ENCODE measurements at regions not wholly inside any gene's neighbourhood (a gene's known extent, or its start where the extent isn't known, plus 50 kb on each side); places are given as distances from the start of the nearest gene placed in this dataset.

GRCh38 chr22:23414727-23415489 lies 165.2 kb downstream of the IGLL1 start:
- TF ChIP-seq, protein P1, sequence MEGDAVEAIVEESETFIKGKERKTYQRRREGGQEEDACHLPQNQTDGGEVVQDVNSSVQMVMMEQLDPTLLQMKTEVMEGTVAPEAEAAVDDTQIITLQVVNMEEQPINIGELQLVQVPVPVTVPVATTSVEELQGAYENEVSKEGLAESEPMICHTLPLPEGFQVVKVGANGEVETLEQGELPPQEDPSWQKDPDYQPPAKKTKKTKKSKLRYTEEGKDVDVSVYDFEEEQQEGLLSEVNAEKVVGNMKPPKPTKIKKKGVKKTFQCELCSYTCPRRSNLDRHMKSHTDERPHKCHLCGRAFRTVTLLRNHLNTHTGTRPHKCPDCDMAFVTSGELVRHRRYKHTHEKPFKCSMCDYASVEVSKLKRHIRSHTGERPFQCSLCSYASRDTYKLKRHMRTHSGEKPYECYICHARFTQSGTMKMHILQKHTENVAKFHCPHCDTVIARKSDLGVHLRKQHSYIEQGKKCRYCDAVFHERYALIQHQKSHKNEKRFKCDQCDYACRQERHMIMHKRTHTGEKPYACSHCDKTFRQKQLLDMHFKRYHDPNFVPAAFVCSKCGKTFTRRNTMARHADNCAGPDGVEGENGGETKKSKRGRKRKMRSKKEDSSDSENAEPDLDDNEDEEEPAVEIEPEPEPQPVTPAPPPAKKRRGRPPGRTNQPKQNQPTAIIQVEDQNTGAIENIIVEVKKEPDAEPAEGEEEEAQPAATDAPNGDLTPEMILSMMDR (conservative IDR thresholded peaks at IDR 0.05) = no peak
- no peak for TF ChIP-seq EZH2 (IDR thresholded peaks at IDR 0.05; ENCODE audit: low read depth)

All from PC-9 (cell line).